Immature natural killer cell (primary cell): ENCODE measurements at regions not wholly inside any gene's neighbourhood (a gene's known extent, or its start where the extent isn't known, plus 50 kb on each side); places are given as distances from the start of the nearest gene placed in this dataset.

Experiments
- DNase-seq, 3 donors: peaks; one replicate each; pipeline ENCODE4 v3.0.0; 2022; ENCODE audit warnings: mixed read lengths in 1 of 3
- H3K27ac Mint-ChIP-seq, 6 donors: one replicate each; pipeline ENCODE4 v1.8.0; 2020; ENCODE audit warnings: mixed read lengths in 6 of 6, mild to moderate bottlenecking in 5 of 6, inconsistent platforms in 4 of 6, moderate library complexity in 3 of 6
- H3K27me3 Mint-ChIP-seq, 3 donors: one replicate each; pipeline ENCODE4 v1.8.0; 2020 to 2021; ENCODE audit warnings: low read depth in 3 of 3, mild to moderate bottlenecking in 3 of 3, mixed read lengths in 3 of 3, moderate library complexity in 3 of 3, inconsistent platforms in 1 of 3
- H3K36me3 Mint-ChIP-seq, 3 donors: one replicate each; pipeline ENCODE4 v1.8.0; 2020; ENCODE audit warnings: mixed read lengths in 3 of 3, inconsistent platforms in 2 of 3, mild to moderate bottlenecking in 2 of 3
- H3K4me1 Mint-ChIP-seq, 2 donors: one replicate each; pipeline ENCODE4 v1.8.0; 2020; ENCODE audit warnings: inconsistent platforms in 2 of 2, mild to moderate bottlenecking in 2 of 2, mixed read lengths in 2 of 2, moderate library complexity in 1 of 2
- H3K4me3 Mint-ChIP-seq, 5 donors: one replicate each; pipeline ENCODE4 v1.8.0; 2020; ENCODE audit warnings: mild to moderate bottlenecking in 5 of 5, mixed read lengths in 5 of 5, inconsistent platforms in 3 of 5, moderate library complexity in 3 of 5
- H3K9me3 Mint-ChIP-seq, 6 donors: one replicate each; pipeline ENCODE4 v1.8.0; 2020; ENCODE audit warnings: mild to moderate bottlenecking in 6 of 6, mixed read lengths in 6 of 6, inconsistent platforms in 4 of 6, moderate library complexity in 3 of 6

- Mint-ChIP-seq H3K27ac (no peak overlapping the region), H3K36me3 (no peaks in the 10 kb centered on the region), H3K27me3 (peaks cover 0 to 7% (median 0%) of the 10 kb centered on the region in 3 donors)
Observed at GRCh38 chr15:31247404-31247803, 79.2 kb upstream of the KLF13 start.

GRCh38 chr15:31248263-31248662 is 78.4 kb upstream of the KLF13 start:
- H3K4me3 Mint-ChIP-seq = no peak overlapping the region
- H3K4me1 Mint-ChIP-seq = no peaks in the 10 kb centered on the region
- H3K9me3 Mint-ChIP-seq = no peaks in the 10 kb centered on the region
- no peak overlapping the region for H3K27ac Mint-ChIP-seq
- no peaks in the 10 kb centered on the region for H3K36me3 Mint-ChIP-seq
- H3K27me3 Mint-ChIP-seq = peaks cover 0 to 7% (median 0%) of the 10 kb centered on the region in 3 donors
- DNase-seq = no peak

More at GRCh38 chr15:31247404-31247803, 79.2 kb upstream of the KLF13 start:
- Mint-ChIP-seq H3K9me3 (no peaks in the 10 kb centered on the region), H3K4me1 (no peaks in the 10 kb centered on the region), H3K4me3 (no peak overlapping the region)
- DNase-seq = no peak

GRCh38 chr15:31248951-31249350 is 77.7 kb upstream of the KLF13 start:
- no peak overlapping the region for H3K27ac Mint-ChIP-seq
- H3K27me3 Mint-ChIP-seq = peaks cover 0 to 5% (median 0%) of the 10 kb centered on the region in 3 donors
- H3K4me1 Mint-ChIP-seq = no peaks in the 10 kb centered on the region
- no peaks in the 10 kb centered on the region for H3K9me3 Mint-ChIP-seq
- no peak for DNase-seq
- no peaks in the 10 kb centered on the region for H3K36me3 Mint-ChIP-seq
- no peak overlapping the region for H3K4me3 Mint-ChIP-seq

GRCh38 chr15:31250033-31250432 is 76.6 kb upstream of the KLF13 start:
- no peak for DNase-seq
- H3K36me3 Mint-ChIP-seq = no peaks in the 10 kb centered on the region
- no peaks in the 10 kb centered on the region for H3K9me3 Mint-ChIP-seq
- peaks cover 2 to 3% of the 10 kb centered on the region in 2 donors for H3K4me1 Mint-ChIP-seq
- no peak overlapping the region for H3K4me3 Mint-ChIP-seq
- H3K27me3 Mint-ChIP-seq = peaks cover 0 to 3% (median 0%) of the 10 kb centered on the region in 3 donors
- no peak overlapping the region for H3K27ac Mint-ChIP-seq

GRCh38 chr15:31251165-31251564 is 75.5 kb upstream of the KLF13 start:
- Mint-ChIP-seq H3K4me3 (no peak overlapping the region), H3K27me3 (peaks cover 0 to 3% (median 0%) of the 10 kb centered on the region in 3 donors), H3K4me1 (peaks cover 10 to 15% of the 10 kb centered on the region in 2 donors), H3K27ac (no peak overlapping the region), H3K9me3 (no peaks in the 10 kb centered on the region), H3K36me3 (no peaks in the 10 kb centered on the region)
- no peak for DNase-seq

GRCh38 chr15:31252171-31252785 is 74.4 kb upstream of the KLF13 start:
- no peaks in the 10 kb centered on the region for H3K9me3 Mint-ChIP-seq
- H3K27ac Mint-ChIP-seq = no peak overlapping the region
- H3K36me3 Mint-ChIP-seq = no peaks in the 10 kb centered on the region
- no peak for DNase-seq
- H3K4me3 Mint-ChIP-seq = no peak overlapping the region
- peaks cover 21 to 26% of the 10 kb centered on the region in 2 donors for H3K4me1 Mint-ChIP-seq
- peaks cover 0 to 3% (median 0%) of the 10 kb centered on the region in 3 donors for H3K27me3 Mint-ChIP-seq

GRCh38 chr15:31254431-31255175 is 72.0 kb upstream of the KLF13 start:
- H3K4me1 Mint-ChIP-seq = peaks cover 39 to 49% of the 10 kb centered on the region in 2 donors

GRCh38 chr15:31255176-31255510 is 71.5 kb upstream of the KLF13 start:
- Mint-ChIP-seq H3K9me3 (peaks cover 0 to 1% (median 0%) of the 10 kb centered on the region in 6 donors), H3K27ac (no peak overlapping the region), H3K4me1 (peaks cover 39 to 49% of the 10 kb centered on the region in 2 donors), H3K27me3 (peaks cover 2 to 4% (median 2%) of the 10 kb centered on the region in 3 donors), H3K4me3 (no peak overlapping the region), H3K36me3 (no peaks in the 10 kb centered on the region)
- no peak for DNase-seq

More at GRCh38 chr15:31254431-31255175, 72.0 kb upstream of the KLF13 start:
- no peaks in the 10 kb centered on the region for H3K36me3 Mint-ChIP-seq
- no peak for DNase-seq
- peaks cover 0 to 1% (median 0%) of the 10 kb centered on the region in 6 donors for H3K9me3 Mint-ChIP-seq
- no peak overlapping the region for H3K4me3 Mint-ChIP-seq
- peaks cover 2 to 4% (median 2%) of the 10 kb centered on the region in 3 donors for H3K27me3 Mint-ChIP-seq
- H3K27ac Mint-ChIP-seq = no peak overlapping the region

- H3K4me3 Mint-ChIP-seq = peak overlapping the region in 2 of 5 donors; percentile 30 to 56
Observed at GRCh38 chr15:31255732-31256377, 70.8 kb upstream of the KLF13 start.

GRCh38 chr15:31256378-31257265 is 70.0 kb upstream of the KLF13 start:
- peak in 2 of 3 donors; percentile 31 to 34 for DNase-seq
- peak overlapping the region; percentile 43 to 62 (median 51) for H3K4me3 Mint-ChIP-seq

More at GRCh38 chr15:31255732-31256377, 70.8 kb upstream of the KLF13 start:
- no peak for DNase-seq
- Mint-ChIP-seq H3K36me3 (no peaks in the 10 kb centered on the region), H3K9me3 (peaks cover 0 to 1% (median 0%) of the 10 kb centered on the region in 6 donors), H3K27ac (peak overlapping the region in 5 of 6 donors; percentile 8 to 80 (median 72)), H3K27me3 (peaks cover 2 to 4% (median 2%) of the 10 kb centered on the region in 3 donors), H3K4me1 (peaks cover 39 to 49% of the 10 kb centered on the region in 2 donors)

GRCh38 chr15:31257286-31257685 is 69.3 kb upstream of the KLF13 start:
- peaks cover 40 to 54% of the 10 kb centered on the region in 2 donors for H3K4me1 Mint-ChIP-seq

More at GRCh38 chr15:31256378-31257265, 70.0 kb upstream of the KLF13 start:
- Mint-ChIP-seq H3K4me1 (peaks cover 39 to 49% of the 10 kb centered on the region in 2 donors), H3K36me3 (no peaks in the 10 kb centered on the region), H3K27me3 (peaks cover 2 to 4% (median 2%) of the 10 kb centered on the region in 3 donors), H3K9me3 (peaks cover 0 to 1% (median 0%) of the 10 kb centered on the region in 6 donors), H3K27ac (peak overlapping the region; percentile 8 to 80 (median 66))

GRCh38 chr15:31258260-31258659 is 68.4 kb upstream of the KLF13 start:
- peak overlapping the region in 4 of 5 donors; percentile 17 to 37 (median 23) for H3K4me3 Mint-ChIP-seq
- H3K27ac Mint-ChIP-seq = peak overlapping the region; percentile 15 to 58 (median 28)
- no peaks in the 10 kb centered on the region for H3K36me3 Mint-ChIP-seq
- peak; percentile 51 to 64 (median 54) for DNase-seq
- peaks cover 2 to 5% (median 2%) of the 10 kb centered on the region in 3 donors for H3K27me3 Mint-ChIP-seq
- H3K4me1 Mint-ChIP-seq = peaks cover 50 to 63% of the 10 kb centered on the region in 2 donors
- peaks cover 0 to 1% (median 0%) of the 10 kb centered on the region in 6 donors for H3K9me3 Mint-ChIP-seq

More at GRCh38 chr15:31257286-31257685, 69.3 kb upstream of the KLF13 start:
- Mint-ChIP-seq H3K27me3 (peaks cover 2 to 5% (median 2%) of the 10 kb centered on the region in 3 donors), H3K9me3 (peaks cover 0 to 1% (median 0%) of the 10 kb centered on the region in 6 donors), H3K4me3 (peak overlapping the region; percentile 4 to 62 (median 40)), H3K27ac (peak overlapping the region; percentile 8 to 90 (median 57)), H3K36me3 (no peaks in the 10 kb centered on the region)
- DNase-seq = no peak
